H1 (cell line): ENCODE measurements at regions not wholly inside any gene's neighbourhood (a gene's known extent, or its start where the extent isn't known, plus 50 kb on each side); places are given as distances from the start of the nearest gene placed in this dataset.

ENCODE experiments used
- CTCF ChIA-PET: fragments of 300-600 bp; sonication (Branson Sonifier 250); formaldehyde crosslinking; loops from one replicate; lab custom pipeline; 2021; ENCODE audit not compliant: partially characterized antibody; lab: Charles Lee
- POLR2A ChIA-PET: fragments of 300-600 bp; sonication (Branson Sonifier 250); formaldehyde crosslinking; loops from one replicate; lab custom pipeline; 2021; ENCODE audit warnings: inconsistent platforms; ENCODE audit not compliant: partially characterized antibody; lab: Charles Lee
- DNase-seq, 2 experiments: peaks; one replicate each; pipeline versions ENCODE4 v3.0.0 to v3.0.0-alpha.2; 2010 to 2022; ENCODE audit warnings: low spot score in 2 of 2, low read depth in 1 of 2, mixed read lengths in 1 of 2
- FAIRE-seq: peaks from 2 replicates; lab custom pipeline; 2011; peaks lifted over from hg19 to GRCh38; lab: Jason Lieb, UNC
- H2AFZ ChIP-seq: 2 replicates; pipeline ENCODE4 v1.8.1; 2012; ENCODE audit warnings: low read length, inconsistent platforms
- H2AK5ac ChIP-seq: 2 replicates; pipeline ENCODE4 v1.6.1; 2013; ENCODE audit warnings: low read depth, low read length
- H2BK120ac ChIP-seq: replicated peaks from 2 replicates; pipeline ENCODE3; 2013; ENCODE audit warnings: low read depth, low read length, inconsistent platforms
- H2BK12ac ChIP-seq: 2 replicates; pipeline ENCODE4 v1.6.1; 2013; ENCODE audit warnings: low read depth, low read length
- H2BK15ac ChIP-seq: 2 replicates; pipeline ENCODE4 v1.6.1; 2013; ENCODE audit warnings: low read length
- H2BK20ac ChIP-seq: 2 replicates; pipeline ENCODE4 v1.6.1; 2013; ENCODE audit warnings: low read length
- H2BK5ac ChIP-seq: 2 replicates; pipeline ENCODE4 v1.6.1; 2013; ENCODE audit warnings: low read depth, low read length
- H3K14ac ChIP-seq: 2 replicates; pipeline ENCODE4 v1.6.1; 2013; ENCODE audit warnings: inconsistent platforms; ENCODE audit not compliant: insufficient read length
- H3K18ac ChIP-seq: 2 replicates; pipeline ENCODE4 v1.6.1; 2013; ENCODE audit warnings: low read length; ENCODE audit errors: extremely low read depth
- H3K23ac ChIP-seq: 2 replicates; pipeline ENCODE4 v1.6.1; 2013; ENCODE audit warnings: inconsistent platforms; ENCODE audit not compliant: insufficient read length
- H3K23me2 ChIP-seq: 2 replicates; pipeline ENCODE4 v1.6.1; 2013; ENCODE audit warnings: low read depth, low read length
- H3K27ac ChIP-seq: 2 replicates; pipeline ENCODE4 v1.6.1; 2011; ENCODE audit warnings: low read depth, low read length, inconsistent platforms
- H3K27me3 ChIP-seq, 4 experiments: replicated peaks in 1 of 4; 1 replicate in 1 of 4; 2 replicates in 3 of 4; pipeline versions ENCODE4 v1.6.1 to v1.8.1; 2011 to 2013; ENCODE audit warnings: low read length in 3 of 4, mild to moderate bottlenecking in 3 of 4, inconsistent platforms in 2 of 4, mixed read lengths in 2 of 4, moderate library complexity in 1 of 4; ENCODE audit not compliant: control insufficient read depth in 3 of 4, insufficient read depth in 3 of 4; ENCODE audit errors: extremely low read depth in 1 of 4
- H3K36me3 ChIP-seq, 4 experiments: 2 replicates each; pipeline versions ENCODE4 v1.6.1 to v1.8.1; 2011 to 2013; ENCODE audit warnings: mild to moderate bottlenecking in 4 of 4, low read length in 3 of 4, moderate library complexity in 2 of 4, control low read depth in 1 of 4, inconsistent platforms in 1 of 4; ENCODE audit not compliant: insufficient read depth in 4 of 4, control insufficient read depth in 2 of 4
- H3K4ac ChIP-seq: replicated peaks from 2 replicates; pipeline ENCODE3; 2013; ENCODE audit warnings: low read length, low read depth, mixed read lengths, inconsistent platforms; ENCODE audit not compliant: insufficient read length
- H3K4me1 ChIP-seq, 4 experiments: replicated peaks in 1 of 4; 1 replicate in 1 of 4; 2 replicates in 3 of 4; pipeline versions ENCODE4 v1.6.1 to v1.8.1; 2011 to 2013; ENCODE audit warnings: low read length in 3 of 4, inconsistent platforms in 2 of 4, mixed read lengths in 1 of 4; ENCODE audit not compliant: insufficient read depth in 4 of 4, control insufficient read depth in 3 of 4
- H3K4me2 ChIP-seq, 2 experiments: 2 replicates each; pipeline versions ENCODE4 v1.6.1 to v1.8.1; 2011 to 2013; ENCODE audit warnings: low read depth in 2 of 2, low read length in 2 of 2, control low read depth in 1 of 2, inconsistent platforms in 1 of 2, mild to moderate bottlenecking in 1 of 2; ENCODE audit not compliant: insufficient read depth in 1 of 2
- H3K4me3 ChIP-seq, 4 experiments: fragments of 200-600, 300-600 bp in 1 of 4; sonication (generic), shearing (Covaris generic), sonication (Bioruptor Twin) in 1 of 4; 2 replicates each; pipeline versions ENCODE4 v1.5.1 to v1.8.1; 2011 to 2016; ENCODE audit warnings: low read length in 4 of 4, low read depth in 3 of 4, control low read depth in 2 of 4, inconsistent platforms in 2 of 4, mild to moderate bottlenecking in 2 of 4, mixed read lengths in 1 of 4, moderate library complexity in 1 of 4; ENCODE audit not compliant: insufficient read depth in 2 of 4; ENCODE audit errors: extremely low read depth in 1 of 4
- H3K56ac ChIP-seq: replicated peaks from 2 replicates; pipeline ENCODE3; 2013; ENCODE audit warnings: low read depth, mild to moderate bottlenecking, mixed read lengths, low read length, inconsistent platforms; ENCODE audit not compliant: insufficient read length
- H3K79me1 ChIP-seq: 2 replicates; pipeline ENCODE4 v1.6.1; 2013; ENCODE audit warnings: low read depth, low read length, control low read depth
- H3K79me2 ChIP-seq, 2 experiments: 2 replicates each; pipeline versions ENCODE4 v1.6.1 to v1.8.1; 2012 to 2013; ENCODE audit warnings: low read length in 2 of 2, mild to moderate bottlenecking in 2 of 2, inconsistent platforms in 1 of 2; ENCODE audit not compliant: insufficient read depth in 2 of 2, control insufficient read depth in 1 of 2
- H3K9ac ChIP-seq, 4 experiments: replicated peaks in 1 of 4; 1 replicate in 1 of 4; 2 replicates in 3 of 4; pipeline versions ENCODE4 v1.6.1 to v1.8.1; 2011 to 2013; ENCODE audit warnings: low read depth in 3 of 4, low read length in 3 of 4, control low read depth in 2 of 4, mild to moderate bottlenecking in 2 of 4, moderate library complexity in 2 of 4, inconsistent platforms in 1 of 4; ENCODE audit errors: extremely low read depth in 1 of 4
- H3K9me3 ChIP-seq, 2 experiments: 2 replicates each; pipeline versions ENCODE4 v1.6.1 to v1.8.1; 2012 to 2013; ENCODE audit warnings: mild to moderate bottlenecking in 2 of 2, moderate library complexity in 2 of 2, control low read depth in 1 of 2, inconsistent platforms in 1 of 2, low read depth in 1 of 2, low read length in 1 of 2, mixed read lengths in 1 of 2; ENCODE audit not compliant: insufficient read depth in 2 of 2
- H4K20me1 ChIP-seq, 2 experiments: replicated peaks in 1 of 2; 2 replicates each; pipeline versions ENCODE3 to v1.8.1; 2011 to 2013; ENCODE audit warnings: inconsistent platforms in 2 of 2, low read length in 2 of 2, mild to moderate bottlenecking in 1 of 2; ENCODE audit not compliant: insufficient read depth in 2 of 2, control insufficient read depth in 1 of 2
- H4K5ac ChIP-seq: 2 replicates; pipeline ENCODE4 v1.6.1; 2013; ENCODE audit warnings: low read length, low read depth, mixed read lengths, inconsistent platforms; ENCODE audit not compliant: insufficient read length
- H4K8ac ChIP-seq: 2 replicates; pipeline ENCODE4 v1.8.0; 2013; ENCODE audit warnings: mild to moderate bottlenecking, moderate library complexity, low read length, inconsistent platforms; ENCODE audit not compliant: insufficient read depth; ENCODE audit errors: extremely low read depth
- H4K91ac ChIP-seq: replicated peaks from 2 replicates; pipeline ENCODE3; 2013; ENCODE audit warnings: low read length, mixed read lengths, inconsistent platforms; ENCODE audit not compliant: insufficient read length
- ASH2L ChIP-seq: fragments of 200-600, 300-600 bp; sonication (generic); IDR thresholded peaks from one replicate; pipeline ENCODE4 v1.7.1; 2017; ENCODE audit warnings: low read length
- BRCA1 ChIP-seq: IDR thresholded peaks from 2 replicates; pipeline ENCODE4 v1.6.1; 2012; ENCODE audit warnings: low read depth, low read length, improper control_type of control experiment
- EGR1 ChIP-seq: IDR thresholded peaks from 2 replicates; pipeline ENCODE4 v1.6.1; 2011; ENCODE audit warnings: low read depth, low read length, borderline replicate concordance
- EZH2 ChIP-seq: fragments of 200-600 bp; sonication (generic); IDR thresholded peaks from 2 replicates; pipeline ENCODE4 v1.7.1; 2012; ENCODE audit warnings: low read depth, mild to moderate bottlenecking, moderate library complexity, low read length, inconsistent platforms; ENCODE audit not compliant: severe bottlenecking
- MAFK ChIP-seq: IDR thresholded peaks from 2 replicates; pipeline ENCODE4 v1.6.1; 2012; ENCODE audit warnings: low read depth, mild to moderate bottlenecking, improper control_type of control experiment, low read length
- RBBP5 ChIP-seq: IDR thresholded peaks from 2 replicates; pipeline ENCODE4 v1.7.1; 2012; ENCODE audit warnings: low read depth, mild to moderate bottlenecking, inconsistent platforms, low read length, moderate library complexity, borderline replicate concordance
- SIN3A ChIP-seq, 2 experiments: IDR thresholded peaks in 1 of 2; conservative IDR thresholded peaks in 1 of 2; 2 replicates each; pipeline ENCODE4 v1.6.1; 2011 to 2012; ENCODE audit warnings: low read length in 2 of 2, improper control_type of control experiment in 1 of 2, low read depth in 1 of 2, mild to moderate bottlenecking in 1 of 2
- WGBS, 2 experiments: shearing (Covaris generic) in 1 of 2; methylation state at CpG; one replicate each; pipeline versions ENCODE4 v1.1.6 to v1.1.7; 2013 to 2015; ENCODE audit warnings: low lambda C conversion rate in 2 of 2, mixed read lengths in 2 of 2, inconsistent platforms in 1 of 2, low coverage in 1 of 2, missing lambda C conversion rate in 1 of 2; ENCODE audit not compliant: insufficient replicate concordance in 2 of 2, insufficient coverage in 1 of 2, insufficient read length in 1 of 2; ENCODE audit errors: extremely low coverage in 1 of 2, missing lambda C conversion rate in 1 of 2; 5-methylcytosine and 5-hydroxymethylcytosine counted together

DNA sequence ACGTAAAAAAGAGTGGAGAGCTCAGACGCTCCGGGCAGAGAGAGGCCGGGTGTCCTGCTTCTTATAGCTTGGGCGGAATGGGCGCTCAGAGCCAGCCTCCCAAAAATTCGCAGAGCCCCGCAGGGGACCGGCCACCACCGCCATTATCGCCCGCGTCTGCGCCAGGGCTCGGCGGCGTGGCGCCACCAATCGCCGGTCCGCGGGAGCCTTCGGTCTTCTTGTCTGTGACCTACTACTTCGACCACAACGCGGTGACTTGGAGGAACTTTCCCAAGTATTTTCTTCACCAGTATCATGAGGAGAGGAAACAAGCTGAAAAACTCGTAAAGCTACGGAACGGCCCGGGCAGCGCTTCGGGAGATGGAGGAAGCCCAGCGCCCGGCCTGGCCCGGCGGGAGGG is 1138.1 kb upstream of the CHAC2 start:
- no peak overlapping the region for H2BK12ac ChIP-seq
- H3K56ac ChIP-seq = no peak overlapping the region
- H3K9me3 ChIP-seq = peaks cover 0 to 6% of the 10 kb centered on the region in 2 experiments; a peak in 1 of 4 replicates
- no peak overlapping the region for H4K91ac ChIP-seq
- no peak overlapping the region for H3K4me2 ChIP-seq
- H2BK20ac ChIP-seq = no peak overlapping the region
- no peaks in the 10 kb centered on the region for H3K27me3 ChIP-seq
- peaks cover 0 to 2% of the 10 kb centered on the region in 2 experiments for H4K20me1 ChIP-seq
- H3K4me1 ChIP-seq = no peaks in the 10 kb centered on the region
- TF ChIP-seq RBBP5 = no peak
- TF ChIP-seq BRCA1 = no peak
- TF ChIP-seq MAFK = no peak
- no peak for TF ChIP-seq EZH2
- TF ChIP-seq EGR1 = no peak
- TF ChIP-seq ASH2L = no peak
- TF ChIP-seq SIN3A (conservative IDR thresholded peaks at IDR 0.05 in 1 of 2, IDR thresholded peaks at IDR 0.05 in 1 of 2; ENCODE audit: low read depth in 1 of 2, low read length in 2 of 2) = no peak
- H3K4ac ChIP-seq = no peak overlapping the region
- H3K27ac ChIP-seq = no peak overlapping the region
- no peak overlapping the region; the same call in 1 of the 2 replicates for H4K8ac ChIP-seq
- no peaks in the 10 kb centered on the region for H3K23me2 ChIP-seq
- H2BK120ac ChIP-seq = no peak overlapping the region
- ChIA-PET POLR2A (no interaction called here), CTCF (no interaction called here)
- H2AFZ ChIP-seq = no peak overlapping the region
- H3K14ac ChIP-seq = no peak overlapping the region
- no peak overlapping the region for H3K23ac ChIP-seq
- no peak overlapping the region for H2BK5ac ChIP-seq
- DNase-seq = no peak
- no peak overlapping the region for H4K5ac ChIP-seq
- 89% methylated on average over 30 of the region's 36 CpGs; no CpG with 5 or more reads in 1 of the 2 experiments for WGBS, 2 experiments
- no peak overlapping the region for H2AK5ac ChIP-seq
- no peaks in the 10 kb centered on the region for H3K79me1 ChIP-seq
- H2BK15ac ChIP-seq = no peak overlapping the region
- H3K36me3 ChIP-seq = no peaks in the 10 kb centered on the region
- no peak overlapping the region for H3K4me3 ChIP-seq
- no peak for FAIRE-seq
- H3K9ac ChIP-seq = no peak overlapping the region
- H3K79me2 ChIP-seq = no peaks in the 10 kb centered on the region
- H3K18ac ChIP-seq = no peak overlapping the region
